ENCODE measurements at regions not wholly inside any gene's neighbourhood (a gene's known extent, or its start where the extent isn't known, plus 50 kb on each side); places are given as distances from the start of the nearest gene placed in this dataset.

GRCh38 chr7:142331941-142332340, 74.1 kb upstream of the PRSS58 start:
- Mint-ChIP-seq H3K27ac (no peak overlapping the region), H3K27me3 (peaks cover 73% of the 10 kb centered on the region), H3K4me1 (peaks cover 6% of the 10 kb centered on the region), H3K9me3 (no peaks in the 10 kb centered on the region), H3K4me3 (no peak overlapping the region)
- ATAC-seq (no peak), DNase-seq (no peak)

- ATAC-seq (peak; percentile 36), DNase-seq (no peak)
- Mint-ChIP-seq H3K9me3 (no peaks in the 10 kb centered on the region), H3K27ac (peak overlapping the region in 1 of 2 donors; percentile 16), H3K27me3 (peaks cover 50% of the 10 kb centered on the region), H3K4me1 (peaks cover 4% of the 10 kb centered on the region), H3K4me3 (no peak overlapping the region)
Observed at GRCh38 chr7:142329062-142329790, 71.4 kb upstream of the PRSS58 start.

GRCh38 chr7:142328551-142328950, 70.7 kb upstream of the PRSS58 start:
- ATAC-seq (peak; percentile 24), DNase-seq (no peak)
- H3K27me3 Mint-ChIP-seq: peaks cover 50% of the 10 kb centered on the region
- peaks cover 11% of the 10 kb centered on the region for H3K4me1 Mint-ChIP-seq
- H3K27ac Mint-ChIP-seq: no peak overlapping the region
- H3K9me3 Mint-ChIP-seq: no peaks in the 10 kb centered on the region
- peak overlapping the region in 1 of 2 donors; percentile 24 for H3K4me3 Mint-ChIP-seq

- DNase-seq: no peak
Observed at GRCh38 chr7:142327628-142328405, 70.0 kb upstream of the PRSS58 start.

GRCh38 chr7:142323706-142324105, 65.8 kb upstream of the PRSS58 start:
- peak in 1 of 2 donors; percentile 41 for DNase-seq
- ATAC-seq: peak; percentile 69
- Mint-ChIP-seq H3K27me3 (peaks cover 21% of the 10 kb centered on the region), H3K27ac (peak overlapping the region; percentile 17 to 28), H3K4me3 (peak overlapping the region in 1 of 2 donors; percentile 49), H3K9me3 (no peaks in the 10 kb centered on the region), H3K4me1 (peaks cover 20% of the 10 kb centered on the region)

More at GRCh38 chr7:142327628-142328405, 70.0 kb upstream of the PRSS58 start:
- Mint-ChIP-seq H3K9me3 (no peaks in the 10 kb centered on the region), H3K27me3 (peaks cover 50% of the 10 kb centered on the region), H3K4me1 (peaks cover 14% of the 10 kb centered on the region), H3K4me3 (peak overlapping the region; percentile 24 to 47), H3K27ac (no peak overlapping the region)
- no peak for ATAC-seq

GRCh38 chr7:142321391-142321790, 63.5 kb upstream of the PRSS58 start:
- H3K4me3 Mint-ChIP-seq: peak overlapping the region in 1 of 2 donors; percentile 27
- H3K27ac Mint-ChIP-seq: no peak overlapping the region

GRCh38 chr7:142320883-142321282, 63.0 kb upstream of the PRSS58 start:
- Mint-ChIP-seq H3K27me3 (peaks cover 14% of the 10 kb centered on the region), H3K9me3 (no peaks in the 10 kb centered on the region), H3K4me1 (peaks cover 20% of the 10 kb centered on the region), H3K27ac (peak overlapping the region in 1 of 2 donors; percentile 23), H3K4me3 (no peak overlapping the region)
- no peak for DNase-seq
- peak; percentile 27 for ATAC-seq

More at GRCh38 chr7:142321391-142321790, 63.5 kb upstream of the PRSS58 start:
- H3K4me1 Mint-ChIP-seq: peaks cover 20% of the 10 kb centered on the region
- DNase-seq: no peak
- H3K27me3 Mint-ChIP-seq: peaks cover 10% of the 10 kb centered on the region
- ATAC-seq: peak; percentile 16
- H3K9me3 Mint-ChIP-seq: no peaks in the 10 kb centered on the region

- Mint-ChIP-seq H3K9me3 (no peaks in the 10 kb centered on the region), H3K4me3 (peak overlapping the region; percentile 9 to 10), H3K27ac (peak overlapping the region in 1 of 2 donors; percentile 65), H3K27me3 (peaks cover 14% of the 10 kb centered on the region), H3K4me1 (peaks cover 20% of the 10 kb centered on the region)
- DNase-seq: peak in 1 of 2 donors; percentile 45
- peak; percentile 65 for ATAC-seq
Observed at GRCh38 chr7:142319970-142320369, 62.1 kb upstream of the PRSS58 start.

- no peak overlapping the region for H3K4me3 Mint-ChIP-seq
- DNase-seq: no peak
- H3K27me3 Mint-ChIP-seq: peaks cover 20% of the 10 kb centered on the region
- H3K27ac Mint-ChIP-seq: no peak overlapping the region
- ATAC-seq: no peak
- H3K9me3 Mint-ChIP-seq: no peaks in the 10 kb centered on the region
- peaks cover 7% of the 10 kb centered on the region for H3K4me1 Mint-ChIP-seq
Observed at GRCh38 chr7:142314281-142314680, 56.4 kb upstream of the PRSS58 start.

GRCh38 chr7:142313528-142313927, 55.7 kb upstream of the PRSS58 start:
- H3K9me3 Mint-ChIP-seq: no peaks in the 10 kb centered on the region
- peaks cover 20% of the 10 kb centered on the region for H3K27me3 Mint-ChIP-seq
- peaks cover 7% of the 10 kb centered on the region for H3K4me1 Mint-ChIP-seq
- H3K4me3 Mint-ChIP-seq: peak overlapping the region; percentile 56 to 68
- DNase-seq: peak in 1 of 2 donors; percentile 44
- H3K27ac Mint-ChIP-seq: peak overlapping the region in 1 of 2 donors; percentile 22
- peak; percentile 84 for ATAC-seq

GRCh38 chr7:142311876-142312275, 54.0 kb upstream of the PRSS58 start:
- DNase-seq (no peak), ATAC-seq (no peak)
- H3K27ac Mint-ChIP-seq: no peak overlapping the region
- no peak overlapping the region for H3K4me3 Mint-ChIP-seq
- H3K27me3 Mint-ChIP-seq: peaks cover 20% of the 10 kb centered on the region
- peaks cover 7% of the 10 kb centered on the region for H3K4me1 Mint-ChIP-seq
- no peaks in the 10 kb centered on the region for H3K9me3 Mint-ChIP-seq

- ATAC-seq (no peak), DNase-seq (no peak)
- peaks cover 13% of the 10 kb centered on the region for H3K27me3 Mint-ChIP-seq
- H3K4me3 Mint-ChIP-seq: no peak overlapping the region
- H3K27ac Mint-ChIP-seq: no peak overlapping the region
- H3K4me1 Mint-ChIP-seq: peaks cover 13% of the 10 kb centered on the region
- no peaks in the 10 kb centered on the region for H3K9me3 Mint-ChIP-seq
Observed at GRCh38 chr7:142308918-142309317, 51.1 kb upstream of the PRSS58 start.

GRCh38 chr7:142308326-142308725, 50.5 kb upstream of the PRSS58 start:
- H3K27me3 Mint-ChIP-seq: peaks cover 13% of the 10 kb centered on the region
- H3K9me3 Mint-ChIP-seq: no peaks in the 10 kb centered on the region
- peaks cover 8% of the 10 kb centered on the region for H3K4me1 Mint-ChIP-seq
- no peak overlapping the region for H3K27ac Mint-ChIP-seq
- DNase-seq: no peak
- peak; percentile 47 for ATAC-seq
- H3K4me3 Mint-ChIP-seq: peak overlapping the region in 1 of 2 donors; percentile 42
